ENCODE measurements at regions not wholly inside any gene's neighbourhood (a gene's known extent, or its start where the extent isn't known, plus 50 kb on each side); places are given as distances from the start of the nearest gene placed in this dataset.

- no peak for DNase-seq
Measured at GRCh38 chr4:35986537-35986936, 257.8 kb downstream of the ARAP2 start.

GRCh38 chr4:35993606-35994005 lies 250.7 kb downstream of the ARAP2 start:
- no peak for DNase-seq

- DNase-seq = no peak
Measured at GRCh38 chr4:36000941-36001557, 243.3 kb downstream of the ARAP2 start.

- no peak for DNase-seq
Measured at GRCh38 chr4:36003051-36003450, 241.3 kb downstream of the ARAP2 start.

- DNase-seq = no peak
Measured at GRCh38 chr4:36004204-36004851, 240.0 kb downstream of the ARAP2 start.

GRCh38 chr4:36006226-36006625 lies 238.1 kb downstream of the ARAP2 start:
- DNase-seq = no peak

GRCh38 chr4:36010397-36010929 lies 233.9 kb downstream of the ARAP2 start:
- no peak for DNase-seq

GRCh38 chr4:36011381-36011780 lies 232.9 kb downstream of the ARAP2 start:
- no peak for DNase-seq

GRCh38 chr4:36012503-36012902 lies 231.8 kb downstream of the ARAP2 start:
- no peak for DNase-seq

GRCh38 chr4:36013206-36013605 lies 231.1 kb downstream of the ARAP2 start:
- DNase-seq = no peak
